B cell (primary cell): ENCODE measurements at regions not wholly inside any gene's neighbourhood (a gene's known extent, or its start where the extent isn't known, plus 50 kb on each side); places are given as distances from the start of the nearest gene placed in this dataset.

Experiments
- ATAC-seq: fragments of 200-7000 bp; cut with Tn5 transposase; one replicate; pipeline ENCODE4 v1.10.0; 2021; ENCODE audit warnings: low read depth, mild to moderate bottlenecking, moderate number of reproducible peaks, moderate library complexity
- CTCF ChIA-PET: fragments of 350-600 bp; sonication (Branson Sonifier 250); formaldehyde crosslinking; loops from one replicate; lab custom pipeline; 2021; ENCODE audit warnings: antibody characterized with exemption, inconsistent platforms; lab: Charles Lee
- POLR2A ChIA-PET: fragments of 350-600 bp; sonication (Branson Sonifier 250); formaldehyde crosslinking; loops from one replicate; lab custom pipeline; 2021; ENCODE audit warnings: antibody characterized with exemption; lab: Charles Lee
- DNase-seq: peaks from one replicate; pipeline ENCODE4 v3.0.0; 2013
- H2AFZ ChIP-seq: 2 replicates; pipeline ENCODE4 v1.6.1; 2012; ENCODE audit warnings: mild to moderate bottlenecking, low read depth, low read length; ENCODE audit not compliant: insufficient read depth, poor library complexity, severe bottlenecking
- H3K27ac ChIP-seq, 2 donors: 1 replicate in 1 of 2; 2 replicates in 1 of 2; pipeline ENCODE4 v1.5.1; 2012 to 2013; ENCODE audit warnings: low read length in 2 of 2, mild to moderate bottlenecking in 2 of 2, moderate library complexity in 1 of 2
- H3K27me3 ChIP-seq, 4 experiments: fragments of 200-600 bp in 1 of 4; sonication (generic) in 1 of 4; replicated peaks in 1 of 4; 1 replicate in 2 of 4; 2 replicates in 2 of 4; pipeline versions ENCODE4 v1.6.1 to v1.7.0; 2013 to 2016; ENCODE audit warnings: low read length in 3 of 4, mild to moderate bottlenecking in 2 of 4, mixed read lengths in 1 of 4, moderate library complexity in 1 of 4; ENCODE audit not compliant: insufficient read depth in 4 of 4, control insufficient read depth in 3 of 4; ENCODE audit errors: control extremely low read depth in 1 of 4
- H3K36me3 ChIP-seq, 2 experiments: replicated peaks in 1 of 2; 1 replicate in 1 of 2; 2 replicates in 1 of 2; pipeline versions ENCODE4 v1.6.1 to v1.7.1; 2013; ENCODE audit warnings: low read length in 1 of 2; ENCODE audit not compliant: insufficient read depth in 2 of 2, control insufficient read depth in 1 of 2; ENCODE audit errors: control extremely low read depth in 1 of 2, extremely low read depth in 1 of 2
- H3K4me1 ChIP-seq, 2 donors: fragments of 200-600 bp in 1 of 2; sonication (generic) in 1 of 2; 1 replicate in 1 of 2; 2 replicates in 1 of 2; pipeline versions ENCODE4 v1.5.1 to v1.6.1; 2013 to 2017; ENCODE audit warnings: low read length in 2 of 2; ENCODE audit not compliant: control insufficient read depth in 2 of 2, insufficient read depth in 2 of 2
- H3K4me2 ChIP-seq: replicated peaks from 2 replicates; pipeline ENCODE3; 2012; ENCODE audit warnings: mild to moderate bottlenecking, low read depth, low read length; ENCODE audit not compliant: poor library complexity, severe bottlenecking
- H3K4me3 ChIP-seq, 5 experiments: fragments of 200-600 bp in 1 of 5; sonication (generic) in 1 of 5; 1 replicate in 3 of 5; 2 replicates in 2 of 5; pipeline versions ENCODE4 v1.5.1 to v1.7.0; 2011 to 2016; ENCODE audit warnings: low read length in 4 of 5, mild to moderate bottlenecking in 4 of 5, low read depth in 2 of 5, control low read depth in 1 of 5, moderate library complexity in 1 of 5; ENCODE audit not compliant: insufficient read depth in 1 of 5; ENCODE audit errors: control extremely low read depth in 1 of 5, extremely low read depth in 1 of 5
- H3K79me2 ChIP-seq: fragments of 200-600 bp; sonication (generic); one replicate; pipeline ENCODE4 v1.6.0; 2016; ENCODE audit warnings: low read length; ENCODE audit not compliant: control insufficient read depth, insufficient read depth
- H3K9ac ChIP-seq: fragments of 200-600 bp; sonication (generic); 2 replicates; pipeline ENCODE4 v1.6.1; 2017; ENCODE audit warnings: mild to moderate bottlenecking, low read length, moderate library complexity
- H3K9me3 ChIP-seq, 3 donors: one replicate each; pipeline versions ENCODE4 v1.6.1 to v1.7.1; 2013; ENCODE audit warnings: low read length in 2 of 3; ENCODE audit not compliant: control insufficient read depth in 2 of 3, insufficient read depth in 1 of 3; ENCODE audit errors: control extremely low read depth in 1 of 3
- H4K20me1 ChIP-seq: 2 replicates; pipeline ENCODE4 v1.6.0; 2012; ENCODE audit warnings: mild to moderate bottlenecking, low read length; ENCODE audit not compliant: insufficient read depth, control insufficient read depth, poor library complexity, severe bottlenecking
- H3K27ac Mint-ChIP-seq: one replicate; pipeline ENCODE4 v1.8.0; 2021; ENCODE audit warnings: mixed read lengths
- H3K27me3 Mint-ChIP-seq: one replicate; pipeline ENCODE4 v1.8.0; 2021; ENCODE audit warnings: mixed read lengths
- H3K4me1 Mint-ChIP-seq: one replicate; pipeline ENCODE4 v1.8.0; 2021; ENCODE audit warnings: mixed read lengths
- H3K4me3 Mint-ChIP-seq: one replicate; pipeline ENCODE4 v1.8.0; 2021; ENCODE audit warnings: mixed read lengths
- H3K9me3 Mint-ChIP-seq: one replicate; pipeline ENCODE4 v1.8.0; 2022; ENCODE audit warnings: mixed read lengths; ENCODE audit not compliant: insufficient read depth
- CTCF ChIP-seq: fragments of 200-600 bp; IDR thresholded peaks from one replicate; pipeline ENCODE4 v1.8.0; 2022; ENCODE audit warnings: antibody characterized with exemption, mild to moderate bottlenecking
- EZH2 ChIP-seq: IDR thresholded peaks from 2 replicates; pipeline ENCODE4 v1.6.1; 2012; ENCODE audit warnings: borderline replicate concordance, low read depth, mild to moderate bottlenecking, moderate library complexity, low read length; ENCODE audit not compliant: insufficient read depth, poor library complexity, severe bottlenecking
- WGBS: methylation state at CpG from one replicate; pipeline ENCODE4 v1.1.5; 2013; ENCODE audit warnings: missing lambda C conversion rate; ENCODE audit not compliant: insufficient coverage; 5-methylcytosine and 5-hydroxymethylcytosine counted together
- intact Hi-C: fragments of 100-400 bp; cut with micrococcal nuclease; formaldehyde crosslinking; loops from one replicate; pipeline ENCODE4 v1.10.0; 2022

GRCh38 chr9:16277471-16277960, 593.0 kb downstream of the BNC2 start:
- POLR2A ChIA-PET, result no interaction called here
- no peaks in the 10 kb centered on the region for H3K4me1 ChIP-seq
- no peaks in the 10 kb centered on the region for H4K20me1 ChIP-seq
- H3K79me2 ChIP-seq, result no peaks in the 10 kb centered on the region
- H3K27ac ChIP-seq, result no peak overlapping the region
- H3K4me2 ChIP-seq, result no peak overlapping the region
- H3K9me3 Mint-ChIP-seq, result no peaks in the 10 kb centered on the region
- no peak for DNase-seq
- H3K27me3 Mint-ChIP-seq, result no peaks in the 10 kb centered on the region
- H3K9ac ChIP-seq, result no peak overlapping the region
- no peak overlapping the region for H3K27ac Mint-ChIP-seq
- intact Hi-C loops, result no loop called here
- no peak for ATAC-seq
- no peak overlapping the region for H3K4me3 Mint-ChIP-seq
- H3K4me3 ChIP-seq, result no peak overlapping the region
- H3K27me3 ChIP-seq, result no peaks in the 10 kb centered on the region
- 100% methylated on average over 5 of the region's 8 CpGs for WGBS
- no peak overlapping the region for H2AFZ ChIP-seq
- H3K4me1 Mint-ChIP-seq, result no peaks in the 10 kb centered on the region
- CTCF ChIA-PET, result no interaction called here
- H3K9me3 ChIP-seq, result no peaks in the 10 kb centered on the region
- TF ChIP-seq CTCF, result no peak
- no peak for TF ChIP-seq EZH2
- no peaks in the 10 kb centered on the region for H3K36me3 ChIP-seq

- Histone ChIP-seq H3K79me2 (no peaks in the 10 kb centered on the region), H3K4me3 (no peak overlapping the region), H3K9me3 (peaks cover 0 to 3% (median 0%) of the 10 kb centered on the region in 3 donors), H2AFZ (no peak overlapping the region), H3K27me3 (no peaks in the 10 kb centered on the region), H3K36me3 (no peaks in the 10 kb centered on the region), H3K27ac (no peak overlapping the region), H3K4me1 (no peaks in the 10 kb centered on the region), H3K4me2 (no peak overlapping the region), H4K20me1 (no peaks in the 10 kb centered on the region), H3K9ac (no peak overlapping the region)
- 89% methylated on average over 12 of the region's 13 CpGs for WGBS
- ATAC-seq (no peak), DNase-seq (no peak)
- intact Hi-C loops, result no loop called here
- ChIA-PET CTCF (no interaction called here), POLR2A (no interaction called here)
- no peaks in the 10 kb centered on the region for H3K9me3 Mint-ChIP-seq
- TF ChIP-seq EZH2 (no peak), CTCF (no peak)
- no peak overlapping the region for H3K4me3 Mint-ChIP-seq
- no peaks in the 10 kb centered on the region for H3K27me3 Mint-ChIP-seq
- H3K4me1 Mint-ChIP-seq, result no peaks in the 10 kb centered on the region
- H3K27ac Mint-ChIP-seq, result no peak overlapping the region
Measured at GRCh38 chr9:16278326-16278999, 592.0 kb downstream of the BNC2 start.
